ENCODE measurements at regions not wholly inside any gene's neighbourhood (a gene's known extent, or its start where the extent isn't known, plus 50 kb on each side); places are given as distances from the start of the nearest gene placed in this dataset.

- H3K27ac ChIP-seq, result no peak overlapping the region
- H3K9me3 ChIP-seq, result no peaks in the 10 kb centered on the region
- no peak overlapping the region for H3K4me3 ChIP-seq (replicated peaks in 1 of 3)
- H3K36me3 ChIP-seq, result no peaks in the 10 kb centered on the region
- 62 to 65% methylated on average over 5 of the region's 5 CpGs for WGBS, 2 donors
- no peaks in the 10 kb centered on the region for H3K4me1 ChIP-seq
- no peaks in the 10 kb centered on the region for H3K27me3 ChIP-seq
- intact Hi-C loops (cut with DNase I), result no loop called here
- TF ChIP-seq POLR2A (IDR thresholded peaks at IDR 0.05), result no peak
- TF ChIP-seq, protein P1, sequence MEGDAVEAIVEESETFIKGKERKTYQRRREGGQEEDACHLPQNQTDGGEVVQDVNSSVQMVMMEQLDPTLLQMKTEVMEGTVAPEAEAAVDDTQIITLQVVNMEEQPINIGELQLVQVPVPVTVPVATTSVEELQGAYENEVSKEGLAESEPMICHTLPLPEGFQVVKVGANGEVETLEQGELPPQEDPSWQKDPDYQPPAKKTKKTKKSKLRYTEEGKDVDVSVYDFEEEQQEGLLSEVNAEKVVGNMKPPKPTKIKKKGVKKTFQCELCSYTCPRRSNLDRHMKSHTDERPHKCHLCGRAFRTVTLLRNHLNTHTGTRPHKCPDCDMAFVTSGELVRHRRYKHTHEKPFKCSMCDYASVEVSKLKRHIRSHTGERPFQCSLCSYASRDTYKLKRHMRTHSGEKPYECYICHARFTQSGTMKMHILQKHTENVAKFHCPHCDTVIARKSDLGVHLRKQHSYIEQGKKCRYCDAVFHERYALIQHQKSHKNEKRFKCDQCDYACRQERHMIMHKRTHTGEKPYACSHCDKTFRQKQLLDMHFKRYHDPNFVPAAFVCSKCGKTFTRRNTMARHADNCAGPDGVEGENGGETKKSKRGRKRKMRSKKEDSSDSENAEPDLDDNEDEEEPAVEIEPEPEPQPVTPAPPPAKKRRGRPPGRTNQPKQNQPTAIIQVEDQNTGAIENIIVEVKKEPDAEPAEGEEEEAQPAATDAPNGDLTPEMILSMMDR (IDR thresholded peaks at IDR 0.05), result no peak
- DNase-seq, result no peak
Measured at GRCh38 chr18:73552171-73552570, 595.5 kb downstream of the FBXO15 start.

GRCh38 chr18:73551211-73551610 lies 596.4 kb downstream of the FBXO15 start:
- 56 to 63% methylated on average over 3 of the region's 3 CpGs for WGBS, 2 donors
- no peak overlapping the region for H3K27ac ChIP-seq
- H3K4me3 ChIP-seq (replicated peaks in 1 of 3), result no peak overlapping the region
- intact Hi-C loops (cut with DNase I), result no loop called here
- TF ChIP-seq POLR2A (IDR thresholded peaks at IDR 0.05), result no peak
- TF ChIP-seq, protein P1 (IDR thresholded peaks at IDR 0.05), result no peak
- DNase-seq, result no peak
- H3K9me3 ChIP-seq, result no peaks in the 10 kb centered on the region
- no peaks in the 10 kb centered on the region for H3K27me3 ChIP-seq
- H3K4me1 ChIP-seq, result no peaks in the 10 kb centered on the region
- H3K36me3 ChIP-seq, result no peaks in the 10 kb centered on the region

DNA sequence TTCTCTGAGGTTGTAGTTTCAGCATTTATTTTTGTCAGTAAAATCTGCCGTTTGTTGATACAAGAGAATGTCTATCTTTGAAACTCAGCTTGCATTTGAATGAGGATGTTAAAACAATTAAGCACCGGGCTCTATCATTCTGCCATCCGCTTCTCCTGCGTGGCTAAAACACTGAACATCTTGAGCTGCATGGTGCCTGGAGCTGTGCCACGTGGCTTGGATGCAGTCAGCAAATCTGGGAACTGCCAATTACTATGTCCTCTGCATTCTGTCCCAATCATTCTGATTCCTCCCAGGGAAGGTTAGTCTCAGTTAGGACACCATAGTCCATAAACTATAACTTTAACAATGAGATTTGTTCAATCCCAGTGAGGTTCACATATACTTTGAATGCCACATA lies 598.4 kb downstream of the FBXO15 start:
- Histone ChIP-seq H3K4me1 (no peaks in the 10 kb centered on the region), H3K27me3 (no peaks in the 10 kb centered on the region), H3K9me3 (no peaks in the 10 kb centered on the region), H3K36me3 (no peaks in the 10 kb centered on the region), H3K27ac (no peak overlapping the region), H3K4me3 (replicated peaks in 1 of 3) (no peak overlapping the region)
- no peak for DNase-seq
- intact Hi-C loops (cut with DNase I), result no loop called here
- TF ChIP-seq POLR2A (IDR thresholded peaks at IDR 0.05), result no peak
- TF ChIP-seq, protein P1 (IDR thresholded peaks at IDR 0.05), result no peak
- 58 to 67% methylated on average over 5 of the region's 5 CpGs for WGBS, 2 donors

DNA sequence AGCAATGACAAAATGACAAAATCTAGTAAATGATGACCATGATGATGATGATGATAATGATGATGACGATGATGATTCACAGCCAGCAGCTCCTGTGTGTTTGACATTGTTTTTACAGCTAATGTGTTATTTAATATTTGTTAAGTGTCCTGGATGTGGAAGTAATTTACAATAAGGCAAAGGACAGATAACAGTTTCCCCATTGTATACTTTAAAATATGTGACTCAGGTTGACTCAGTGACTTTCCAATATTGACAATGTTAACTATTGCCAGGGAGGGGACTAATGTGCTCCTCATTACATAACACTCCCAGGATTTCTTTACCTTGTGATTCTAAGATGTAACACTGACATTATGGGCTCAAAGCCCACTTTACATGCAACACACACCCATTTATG lies 602.2 kb downstream of the FBXO15 start:
- Histone ChIP-seq H3K9me3 (no peaks in the 10 kb centered on the region), H3K27ac (no peak overlapping the region), H3K36me3 (no peaks in the 10 kb centered on the region), H3K4me1 (no peaks in the 10 kb centered on the region), H3K27me3 (no peaks in the 10 kb centered on the region), H3K4me3 (replicated peaks in 1 of 3) (no peak overlapping the region)
- intact Hi-C loops (cut with DNase I), result no loop called here
- 2 to 47% methylated on average over 1 of the region's 1 CpG for WGBS, 2 donors
- TF ChIP-seq, protein P1 (IDR thresholded peaks at IDR 0.05), result no peak
- TF ChIP-seq POLR2A (IDR thresholded peaks at IDR 0.05), result no peak
- DNase-seq, result no peak

DNA sequence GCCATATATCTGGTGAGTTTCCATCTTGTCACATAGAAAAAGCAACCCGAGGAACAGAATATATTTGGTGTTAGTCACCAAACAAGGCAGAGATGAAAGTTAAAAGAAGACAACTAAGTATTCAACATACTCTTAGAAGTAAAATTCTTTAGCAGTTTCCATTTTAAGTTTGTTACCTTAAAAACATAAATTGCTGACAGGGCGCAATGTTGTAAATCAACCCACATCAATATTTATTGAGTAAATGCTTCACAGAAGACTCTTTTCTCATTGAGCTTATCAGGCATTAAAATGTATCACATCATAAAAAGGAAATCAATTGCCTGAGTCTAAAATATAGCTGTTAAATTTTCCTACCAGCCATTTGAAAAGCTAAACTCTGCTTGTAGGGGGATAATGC lies 603.0 kb downstream of the FBXO15 start:
- Histone ChIP-seq H3K4me1 (no peaks in the 10 kb centered on the region), H3K36me3 (no peaks in the 10 kb centered on the region), H3K4me3 (replicated peaks in 1 of 3) (no peak overlapping the region), H3K9me3 (no peaks in the 10 kb centered on the region), H3K27ac (no peak overlapping the region), H3K27me3 (no peaks in the 10 kb centered on the region)
- TF ChIP-seq, protein P1 (IDR thresholded peaks at IDR 0.05), result no peak
- TF ChIP-seq POLR2A (IDR thresholded peaks at IDR 0.05), result no peak
- DNase-seq, result no peak
- intact Hi-C loops (cut with DNase I), result no loop called here
- WGBS, 2 donors, result 87 to 88% methylated on average over 2 of the region's 2 CpGs

All from thyroid gland (tissue), 4 donors.